HEK293T (cell line): ENCODE measurements at regions not wholly inside any gene's neighbourhood (a gene's known extent, or its start where the extent isn't known, plus 50 kb on each side); places are given as distances from the start of the nearest gene placed in this dataset.
"Not testable (repeated sequence)": the region's sequence is repeated elsewhere in the genome, so short reads cannot be mapped to it uniquely, and the experiment has no call there.

Experiments used
- CTCF ChIA-PET: fragments of 350-600 bp; formaldehyde crosslinking; extraction: SDS; loops from one replicate; lab custom pipeline; 2021; ENCODE audit warnings: antibody characterized with exemption, inconsistent platforms; lab: Yijun Ruan, JAX
- POLR2A ChIA-PET: fragments of 350-600 bp; formaldehyde crosslinking; extraction: SDS; loops from one replicate; lab custom pipeline; 2020; ENCODE audit warnings: antibody characterized with exemption, inconsistent platforms; lab: Yijun Ruan, JAX
- DNase-seq: peaks from one replicate; pipeline ENCODE4 v3.0.0; 2012; ENCODE audit warnings: mixed read lengths; ENCODE audit errors: extremely low spot score
- ARNT ChIP-seq: fragments of 450-650 bp; IDR thresholded peaks from 2 replicates; pipeline ENCODE4 v1.6.1; 2017; ENCODE audit warnings: mild to moderate bottlenecking
- BHLHE40 ChIP-seq: fragments of 450-650 bp; IDR thresholded peaks from 2 replicates; pipeline ENCODE4 v1.6.1; 2016; ENCODE audit warnings: mild to moderate bottlenecking, moderate library complexity, borderline replicate concordance
- CTBP1 ChIP-seq: fragments of 450-650 bp; IDR thresholded peaks from 2 replicates; pipeline ENCODE4 v1.6.1; 2016; ENCODE audit warnings: borderline replicate concordance
- ELF4 ChIP-seq: fragments of 450-650 bp; IDR thresholded peaks from 2 replicates; pipeline ENCODE4 v1.6.1; 2017; ENCODE audit warnings: antibody characterized with exemption
- FOXA1 ChIP-seq: fragments of 450-650 bp; IDR thresholded peaks from 2 replicates; pipeline ENCODE4 v1.6.1; 2016; ENCODE audit warnings: mild to moderate bottlenecking
- FOXK2 ChIP-seq: fragments of 450-650 bp; IDR thresholded peaks from 2 replicates; pipeline ENCODE4 v1.6.1; 2016; ENCODE audit warnings: mild to moderate bottlenecking
- FOXM1 ChIP-seq: fragments of 450-650 bp; IDR thresholded peaks from 2 replicates; pipeline ENCODE4 v1.6.1; 2017; ENCODE audit warnings: mild to moderate bottlenecking, borderline replicate concordance
- HDGF ChIP-seq: fragments of 450-650 bp; IDR thresholded peaks from 2 replicates; pipeline ENCODE4 v1.6.1; 2017; ENCODE audit warnings: antibody characterized with exemption, borderline replicate concordance
- L3MBTL2 ChIP-seq: fragments of 450-650 bp; conservative IDR thresholded peaks from 2 replicates; pipeline ENCODE4 v1.6.1; 2016; ENCODE audit warnings: mild to moderate bottlenecking
- LEF1 ChIP-seq: fragments of 450-650 bp; IDR thresholded peaks from 2 replicates; pipeline ENCODE4 v1.6.1; 2017; ENCODE audit warnings: mild to moderate bottlenecking, borderline replicate concordance
- NFRKB ChIP-seq: fragments of 450-650 bp; IDR thresholded peaks from 2 replicates; pipeline ENCODE4 v1.6.1; 2016; ENCODE audit warnings: mild to moderate bottlenecking, moderate library complexity
- PKNOX1 ChIP-seq: fragments of 450-650 bp; IDR thresholded peaks from 2 replicates; pipeline ENCODE4 v1.6.1; 2016
- SP1 ChIP-seq: fragments of 450-650 bp; IDR thresholded peaks from 2 replicates; pipeline ENCODE4 v1.6.1; 2017
- SUZ12 ChIP-seq: fragments of 450-650 bp; IDR thresholded peaks from 2 replicates; pipeline ENCODE4 v1.6.1; 2016; ENCODE audit warnings: mild to moderate bottlenecking
- TARDBP ChIP-seq: fragments of 450-650 bp; IDR thresholded peaks from 2 replicates; pipeline ENCODE4 v1.6.1; 2016
- ZNF384 ChIP-seq: fragments of 450-650 bp; IDR thresholded peaks from 2 replicates; pipeline ENCODE4 v1.6.1; 2016

GRCh38 chr7:91405092-91405788 lies 141.0 kb downstream of the FZD1 start:
- DNase-seq: no peak
- ChIA-PET POLR2A (no interaction called here), CTCF (no interaction called here)
- no peak for TF ChIP-seq ELF4

GRCh38 chr7:91405873-91406272 lies 141.6 kb downstream of the FZD1 start:
- POLR2A ChIA-PET, DNase-seq: not testable (repeated sequence)
- CTCF ChIA-PET: interaction anchor here (0.6 kb wide), 1 partner anchor 80 kb away, joined by 3 read pairs; no protein-coding TSS in a partner anchor

GRCh38 chr7:91407942-91408341 lies 143.7 kb downstream of the FZD1 start:
- DNase-seq: no peak
- ChIA-PET CTCF (no interaction called here), POLR2A (no interaction called here)
- TF ChIP-seq NFRKB: no peak
- no peak for TF ChIP-seq ELF4
- TF ChIP-seq L3MBTL2: no peak
- no peak for TF ChIP-seq CTBP1
- no peak for TF ChIP-seq FOXK2
- TF ChIP-seq FOXM1: no peak

GRCh38 chr7:91408388-91409154 lies 144.3 kb downstream of the FZD1 start:
- POLR2A ChIA-PET: no interaction called here

GRCh38 chr7:91411060-91411459 lies 146.8 kb downstream of the FZD1 start:
- ChIA-PET POLR2A (no interaction called here), CTCF (no interaction called here)
- no peak for DNase-seq
- TF ChIP-seq PKNOX1 (no peak), TARDBP (no peak), CTBP1 (no peak), L3MBTL2 (no peak), BHLHE40 (no peak), ELF4 (no peak), HDGF (no peak), FOXM1 (no peak), LEF1 (no peak), FOXA1 (no peak), SUZ12 (no peak)

More at GRCh38 chr7:91408388-91409154, 144.3 kb downstream of the FZD1 start:
- TF ChIP-seq NFRKB (no peak), SP1 (no peak), FOXA1 (no peak)
- CTCF ChIA-PET: no interaction called here
- no peak for DNase-seq

- POLR2A ChIA-PET: no interaction called here
- no peak for TF ChIP-seq ZNF384
- no peak for TF ChIP-seq ELF4
- no peak for TF ChIP-seq TARDBP
- TF ChIP-seq CTBP1: no peak
- TF ChIP-seq LEF1: no peak
- no peak for TF ChIP-seq BHLHE40
- no peak for DNase-seq
- CTCF ChIA-PET: no interaction called here
Measured at GRCh38 chr7:91412298-91412697, 148.1 kb downstream of the FZD1 start.

- ChIA-PET POLR2A (no interaction called here), CTCF (no interaction called here)
- no peak for DNase-seq
- TF ChIP-seq BHLHE40 (no peak), ELF4 (no peak), CTBP1 (no peak), FOXK2 (no peak), LEF1 (no peak), ZNF384 (no peak), PKNOX1 (no peak), HDGF (no peak), NFRKB (no peak), TARDBP (no peak), FOXA1 (no peak), L3MBTL2 (no peak), ARNT (no peak)
Measured at GRCh38 chr7:91414734-91415133, 150.5 kb downstream of the FZD1 start.
